ENCODE measurements at regions not wholly inside any gene's neighbourhood (a gene's known extent, or its start where the extent isn't known, plus 50 kb on each side); places are given as distances from the start of the nearest gene placed in this dataset.

DNA sequence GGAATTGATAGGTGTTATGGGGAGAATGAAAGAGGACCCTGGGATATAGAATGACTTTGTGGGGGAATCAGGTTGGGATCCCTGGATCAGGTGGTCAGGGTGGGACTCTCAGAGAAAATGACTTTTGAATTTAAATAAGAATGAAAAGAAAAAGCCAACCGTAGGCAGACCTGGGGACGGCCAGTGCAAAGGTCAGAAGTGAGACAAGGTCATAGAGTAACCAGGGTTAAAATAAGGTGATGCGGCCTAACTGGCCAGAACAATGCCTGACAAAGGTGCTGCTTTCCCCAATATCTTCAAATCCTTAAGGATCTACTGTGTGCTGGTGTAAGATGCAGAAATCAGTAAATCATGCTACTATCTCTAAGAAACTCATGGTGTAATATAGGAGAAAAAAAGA, 238.4 kb upstream of the JUN start:
- H3K4me1 Mint-ChIP-seq (ENCODE audit: insufficient read depth, unreplicated experiment) = peaks cover 26% of the 10 kb centered on the region
- H3K27ac Mint-ChIP-seq (ENCODE audit: low read depth, unreplicated experiment) = no peak overlapping the region
- TF ChIP-seq, protein P1, sequence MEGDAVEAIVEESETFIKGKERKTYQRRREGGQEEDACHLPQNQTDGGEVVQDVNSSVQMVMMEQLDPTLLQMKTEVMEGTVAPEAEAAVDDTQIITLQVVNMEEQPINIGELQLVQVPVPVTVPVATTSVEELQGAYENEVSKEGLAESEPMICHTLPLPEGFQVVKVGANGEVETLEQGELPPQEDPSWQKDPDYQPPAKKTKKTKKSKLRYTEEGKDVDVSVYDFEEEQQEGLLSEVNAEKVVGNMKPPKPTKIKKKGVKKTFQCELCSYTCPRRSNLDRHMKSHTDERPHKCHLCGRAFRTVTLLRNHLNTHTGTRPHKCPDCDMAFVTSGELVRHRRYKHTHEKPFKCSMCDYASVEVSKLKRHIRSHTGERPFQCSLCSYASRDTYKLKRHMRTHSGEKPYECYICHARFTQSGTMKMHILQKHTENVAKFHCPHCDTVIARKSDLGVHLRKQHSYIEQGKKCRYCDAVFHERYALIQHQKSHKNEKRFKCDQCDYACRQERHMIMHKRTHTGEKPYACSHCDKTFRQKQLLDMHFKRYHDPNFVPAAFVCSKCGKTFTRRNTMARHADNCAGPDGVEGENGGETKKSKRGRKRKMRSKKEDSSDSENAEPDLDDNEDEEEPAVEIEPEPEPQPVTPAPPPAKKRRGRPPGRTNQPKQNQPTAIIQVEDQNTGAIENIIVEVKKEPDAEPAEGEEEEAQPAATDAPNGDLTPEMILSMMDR (IDR thresholded peaks at IDR 0.05; ENCODE audit: unreplicated experiment) = no peak
- intact Hi-C loops (cut with micrococcal nuclease) = no loop called here
- no TSS peak for BruUV-seq (replicated peaks)
- ChIA-PET CTCF (interaction anchor here (0.6 to 0.7 kb wide), 3 partner anchors 80 to 311 kb away, joined by 3 read pairs; no protein-coding TSS in a partner anchor), POLR2A (interaction anchor here (0.7 to 1.0 kb wide), 2 partner anchors 9 to 90 kb away, joined by 6 to 7 read pairs; no protein-coding TSS in a partner anchor)
- no peaks in the 10 kb centered on the region for H3K27me3 Mint-ChIP-seq (ENCODE audit: insufficient read depth, unreplicated experiment)
- no peak for DNase-seq (ENCODE audit: unreplicated experiment)
- no peaks in the 10 kb centered on the region for H3K36me3 Mint-ChIP-seq (ENCODE audit: insufficient read depth, unreplicated experiment)
- no peak overlapping the region for H3K4me3 Mint-ChIP-seq (ENCODE audit: unreplicated experiment)
- H3K9me3 Mint-ChIP-seq (ENCODE audit: unreplicated experiment) = no peaks in the 10 kb centered on the region

DNA sequence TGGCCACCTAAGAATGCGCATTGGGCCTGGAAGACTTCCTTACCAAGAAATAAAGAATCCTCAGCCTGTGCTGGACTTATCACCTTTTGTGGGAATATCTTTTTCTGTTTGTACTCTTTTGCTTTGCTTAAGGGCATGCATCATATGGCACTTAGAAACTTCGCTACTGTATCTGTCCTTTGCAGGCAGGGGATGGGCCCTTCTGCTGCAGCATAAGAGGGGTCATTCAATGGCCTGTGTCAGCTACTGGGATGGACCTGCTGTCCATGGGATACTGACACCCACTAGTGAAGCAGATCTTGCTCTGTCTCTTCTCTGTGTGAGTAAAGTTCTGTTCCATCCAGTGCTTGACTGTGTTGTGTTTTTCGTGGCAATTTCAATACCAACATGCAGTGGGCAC, 239.0 kb upstream of the JUN start:
- intact Hi-C loops (cut with micrococcal nuclease) = no loop called here
- CTCF ChIA-PET = no interaction called here
- TF ChIP-seq, protein P1 (IDR thresholded peaks at IDR 0.05; ENCODE audit: unreplicated experiment) = no peak
- Mint-ChIP-seq H3K27me3 (ENCODE audit: insufficient read depth, unreplicated experiment) (no peaks in the 10 kb centered on the region), H3K4me1 (ENCODE audit: insufficient read depth, unreplicated experiment) (peaks cover 28% of the 10 kb centered on the region), H3K9me3 (ENCODE audit: unreplicated experiment) (no peaks in the 10 kb centered on the region), H3K36me3 (ENCODE audit: insufficient read depth, unreplicated experiment) (no peaks in the 10 kb centered on the region), H3K4me3 (ENCODE audit: unreplicated experiment) (no peak overlapping the region), H3K27ac (ENCODE audit: low read depth, unreplicated experiment) (no peak overlapping the region)
- POLR2A ChIA-PET = no interaction called here
- no TSS peak for BruUV-seq (replicated peaks)
- no peak for DNase-seq (ENCODE audit: unreplicated experiment)

DNA sequence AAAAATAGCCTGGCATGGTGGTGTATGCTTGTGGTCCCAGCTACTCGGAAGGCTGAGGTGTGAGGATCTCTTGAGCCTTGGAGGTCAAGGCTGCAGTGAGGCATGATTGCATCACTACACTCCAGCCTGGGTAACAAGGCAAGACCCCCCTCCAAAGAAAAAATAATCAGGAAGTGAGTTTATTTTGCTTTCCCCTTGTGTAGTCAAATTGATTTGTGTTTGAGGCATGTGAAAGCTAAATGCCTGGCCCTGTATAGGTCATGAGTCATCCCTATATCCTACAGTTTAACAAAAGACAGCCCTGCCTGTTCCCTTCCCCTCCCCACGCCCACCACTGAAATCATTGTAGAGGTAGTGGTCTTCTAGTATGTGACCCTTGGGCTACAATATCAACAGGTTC, 241.4 kb upstream of the JUN start:
- TF ChIP-seq, protein P1 (IDR thresholded peaks at IDR 0.05; ENCODE audit: unreplicated experiment) = no peak
- intact Hi-C loops (cut with micrococcal nuclease) = no loop called here
- Mint-ChIP-seq H3K36me3 (ENCODE audit: insufficient read depth, unreplicated experiment) (no peaks in the 10 kb centered on the region), H3K27me3 (ENCODE audit: insufficient read depth, unreplicated experiment) (no peaks in the 10 kb centered on the region), H3K4me3 (ENCODE audit: unreplicated experiment) (no peak overlapping the region), H3K9me3 (ENCODE audit: unreplicated experiment) (no peaks in the 10 kb centered on the region), H3K4me1 (ENCODE audit: insufficient read depth, unreplicated experiment) (peaks cover 21% of the 10 kb centered on the region), H3K27ac (ENCODE audit: low read depth, unreplicated experiment) (no peak overlapping the region)
- CTCF ChIA-PET = interaction anchor here (0.6 to 1.6 kb wide), 3 partner anchors 12 to 244 kb away, joined by 3 to 4 read pairs (median 4); no protein-coding TSS in a partner anchor
- no peak for DNase-seq (ENCODE audit: unreplicated experiment)
- no TSS peak for BruUV-seq (replicated peaks)
- POLR2A ChIA-PET = no interaction called here

DNA sequence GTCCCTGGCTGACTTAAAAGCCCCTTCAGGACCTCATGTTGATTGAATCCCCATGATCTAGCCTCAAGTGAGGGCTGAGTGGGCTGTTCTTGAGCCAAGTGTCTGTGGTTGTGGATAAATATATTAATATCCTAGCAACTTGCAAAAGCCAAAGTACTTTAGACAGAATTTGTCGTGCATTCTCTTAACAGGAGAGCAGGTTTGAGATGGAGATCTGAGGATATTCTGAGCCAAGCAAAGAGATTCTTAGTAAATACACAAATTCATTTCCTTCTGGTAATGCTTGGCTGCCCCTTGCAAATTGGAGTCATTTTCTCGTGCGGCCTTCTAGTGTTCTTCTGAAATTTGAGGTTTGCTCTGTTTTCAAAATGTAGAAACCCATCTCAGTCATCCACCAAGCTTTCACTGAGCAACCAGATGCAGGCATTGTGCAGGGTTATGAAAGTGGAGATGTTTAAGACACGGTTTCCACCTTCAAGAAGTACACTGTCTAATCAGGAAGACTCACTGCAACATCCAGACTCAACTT, 242.1 kb upstream of the JUN start:
- BruUV-seq (replicated peaks) = no TSS peak
- CTCF ChIA-PET = interaction anchor here (0.7 to 1.6 kb wide), 2 partner anchors 9 to 13 kb away, joined by 3 to 4 read pairs; no protein-coding TSS in a partner anchor
- H3K4me1 Mint-ChIP-seq (ENCODE audit: insufficient read depth, unreplicated experiment) = peaks cover 14% of the 10 kb centered on the region
- no peak overlapping the region for H3K4me3 Mint-ChIP-seq (ENCODE audit: unreplicated experiment)
- H3K27me3 Mint-ChIP-seq (ENCODE audit: insufficient read depth, unreplicated experiment) = no peaks in the 10 kb centered on the region
- H3K27ac Mint-ChIP-seq (ENCODE audit: low read depth, unreplicated experiment) = no peak overlapping the region
- TF ChIP-seq, protein P1 (IDR thresholded peaks at IDR 0.05; ENCODE audit: unreplicated experiment) = no peak
- H3K36me3 Mint-ChIP-seq (ENCODE audit: insufficient read depth, unreplicated experiment) = no peaks in the 10 kb centered on the region
- no peak for DNase-seq (ENCODE audit: unreplicated experiment)
- H3K9me3 Mint-ChIP-seq (ENCODE audit: unreplicated experiment) = no peaks in the 10 kb centered on the region
- POLR2A ChIA-PET = no interaction called here
- intact Hi-C loops (cut with micrococcal nuclease) = no loop called here
